ENCODE measurements at regions not wholly inside any gene's neighbourhood (a gene's known extent, or its start where the extent isn't known, plus 50 kb on each side); places are given as distances from the start of the nearest gene placed in this dataset.

DNA sequence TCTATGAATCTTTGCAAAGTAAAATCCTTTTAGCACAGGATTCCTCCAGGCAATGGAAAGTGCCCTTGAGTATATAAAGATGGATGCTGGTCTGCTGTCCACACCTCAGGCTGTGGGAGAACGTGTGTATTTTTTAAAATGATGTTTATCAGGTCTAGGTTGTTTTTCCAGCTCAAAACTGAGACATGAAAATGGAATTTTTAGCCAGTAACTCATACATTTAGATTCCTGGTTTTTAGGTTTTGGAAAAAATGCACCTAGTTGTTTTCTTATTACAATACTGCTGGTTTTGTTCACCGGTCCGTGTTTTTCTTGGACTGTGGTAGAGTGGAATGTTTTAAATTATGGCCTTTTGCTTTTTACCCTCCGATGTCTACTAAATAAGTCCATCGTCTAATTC, 554.7 kb downstream of the SOX6 start:
- H3K4me3 ChIP-seq = no peak overlapping the region
- no peak overlapping the region for H3K27ac ChIP-seq
- WGBS, 10 experiments = 14 to 100% (median 83%) methylated on average over 1 to 5 of the region's 5 CpGs; no CpG with 5 or more reads in 1 of the 10 experiments
- no peak for ATAC-seq (replicated peaks in 6 of 8)
- no peaks in the 10 kb centered on the region for H3K4me1 ChIP-seq (replicated peaks in 1 of 2)
- in situ Hi-C loops (cut with MboI; ENCODE audit: low pct_unique_long_range_greater_than_20kb in 2 of 9, low sequenced_read_pairs in 9 of 9, unreplicated experiment in 9 of 9) = no loop called here

- 0 to 100% (median 50%) methylated on average over 1 of the region's 1 CpG; no CpG with 5 or more reads in 1 of the 10 experiments for WGBS, 10 experiments
- H3K4me3 ChIP-seq = no peak overlapping the region
- in situ Hi-C loops (cut with MboI; ENCODE audit: low pct_unique_long_range_greater_than_20kb in 2 of 9, low sequenced_read_pairs in 9 of 9, unreplicated experiment in 9 of 9) = no loop called here
- no peak for ATAC-seq (replicated peaks in 6 of 8)
- H3K27ac ChIP-seq = no peak overlapping the region
- no peaks in the 10 kb centered on the region for H3K4me1 ChIP-seq (replicated peaks in 1 of 2)
These were observed 550.6 kb downstream of the SOX6 start for GRCh38 chr11:15805726-15806125.

DNA sequence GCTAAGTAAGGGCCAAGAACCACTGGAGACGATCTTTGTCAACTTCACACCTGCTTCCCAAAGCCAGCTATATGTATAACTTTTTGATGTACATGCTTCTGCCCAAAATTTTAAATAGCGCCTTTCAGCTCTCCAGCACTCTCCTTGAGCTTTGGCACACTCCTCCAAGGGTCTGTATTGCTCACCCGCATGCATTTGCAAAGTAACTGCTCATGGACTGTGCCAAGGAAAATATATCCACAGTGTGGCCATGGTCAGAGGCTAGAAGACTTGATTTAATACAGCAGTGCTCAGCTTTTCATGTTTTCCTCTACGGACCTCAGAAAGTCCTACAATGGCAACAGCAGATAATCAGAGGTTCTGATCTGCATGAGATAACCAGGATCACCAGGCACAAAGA, 550.1 kb downstream of the SOX6 start:
- in situ Hi-C loops (cut with MboI; ENCODE audit: low pct_unique_long_range_greater_than_20kb in 2 of 9, low sequenced_read_pairs in 9 of 9, unreplicated experiment in 9 of 9) = no loop called here
- Histone ChIP-seq H3K4me1 (replicated peaks in 1 of 2) (no peaks in the 10 kb centered on the region), H3K4me3 (no peak overlapping the region), H3K27ac (no peak overlapping the region)
- ATAC-seq (replicated peaks in 6 of 8) = no peak
- WGBS, 10 experiments = 10 to 100% (median 67%) methylated on average over 1 to 4 of the region's 4 CpGs; no CpG with 5 or more reads in 1 of the 10 experiments

DNA sequence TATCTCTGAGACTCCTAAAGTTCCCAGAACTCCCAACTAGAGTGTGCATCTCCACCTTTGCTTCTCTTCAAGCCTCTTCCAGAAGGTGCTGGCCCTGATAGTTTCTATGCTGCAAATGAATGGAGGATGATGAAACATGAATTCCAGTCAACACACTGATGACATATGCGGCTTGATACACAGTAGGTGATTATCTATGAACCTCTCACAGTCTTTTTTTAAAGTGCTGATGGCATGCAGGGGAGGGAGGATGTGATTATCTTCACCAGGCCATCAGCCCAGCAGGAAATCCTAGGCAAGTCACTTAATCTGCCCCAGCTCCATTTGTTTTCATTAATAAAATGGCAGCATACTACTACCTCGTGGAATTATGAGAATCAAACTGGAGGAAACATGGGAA, 548.5 kb downstream of the SOX6 start:
- ATAC-seq (replicated peaks in 6 of 8) = peak in 3 of 8 experiments; percentile 30 to 65 (median 56)
- 17 to 92% (median 82%) methylated on average over 1 to 2 of the region's 2 CpGs; no CpG with 5 or more reads in 3 of the 10 experiments for WGBS, 10 experiments
- H3K4me1 ChIP-seq (replicated peaks in 1 of 2) = no peaks in the 10 kb centered on the region
- H3K4me3 ChIP-seq = no peak overlapping the region
- in situ Hi-C loops (cut with MboI; ENCODE audit: low pct_unique_long_range_greater_than_20kb in 2 of 9, low sequenced_read_pairs in 9 of 9, unreplicated experiment in 9 of 9) = no loop called here
- no peak overlapping the region for H3K27ac ChIP-seq

DNA sequence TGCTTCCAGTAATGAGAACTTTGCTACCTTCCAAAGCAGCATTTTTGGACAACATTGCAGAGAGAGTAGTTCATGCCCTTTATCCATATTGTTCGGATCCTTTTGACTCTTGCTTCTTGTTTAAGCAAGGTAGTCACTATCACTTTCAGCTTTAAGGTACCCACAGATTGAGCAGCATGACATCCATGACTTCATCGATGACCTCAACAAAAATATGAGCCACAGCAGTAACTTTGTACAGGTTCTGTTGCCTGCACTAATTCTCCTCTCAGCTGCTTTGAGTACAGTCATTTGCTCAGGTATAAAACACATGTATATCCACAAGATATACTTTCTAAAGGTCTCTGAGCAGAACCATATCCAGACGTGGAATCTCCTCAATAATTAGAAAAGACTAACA, 546.3 kb downstream of the SOX6 start:
- no peak overlapping the region for H3K4me3 ChIP-seq
- in situ Hi-C loops (cut with MboI; ENCODE audit: low pct_unique_long_range_greater_than_20kb in 2 of 9, low sequenced_read_pairs in 9 of 9, unreplicated experiment in 9 of 9) = no loop called here
- WGBS, 10 experiments = 8 to 100% (median 78%) methylated on average over 1 to 3 of the region's 3 CpGs; no CpG with 5 or more reads in 2 of the 10 experiments
- H3K4me1 ChIP-seq (replicated peaks in 1 of 2) = no peaks in the 10 kb centered on the region
- ATAC-seq (replicated peaks in 6 of 8) = peak in 5 of 8 experiments; percentile 20 to 58 (median 42)
- H3K27ac ChIP-seq = no peak overlapping the region

- in situ Hi-C loops (cut with MboI; ENCODE audit: low pct_unique_long_range_greater_than_20kb in 2 of 9, low sequenced_read_pairs in 9 of 9, unreplicated experiment in 9 of 9) = no loop called here
- no peak overlapping the region for H3K4me3 ChIP-seq
- no peaks in the 10 kb centered on the region for H3K4me1 ChIP-seq (replicated peaks in 1 of 2)
- 10 to 100% (median 94%) methylated on average over 1 to 2 of the region's 2 CpGs; no CpG with 5 or more reads in 3 of the 10 experiments for WGBS, 10 experiments
- ATAC-seq (replicated peaks in 6 of 8) = peak in 5 of 8 experiments; percentile 76 to 93 (median 92)
- H3K27ac ChIP-seq = no peak overlapping the region
These were observed 545.8 kb downstream of the SOX6 start for GRCh38 chr11:15810525-15810924.

DNA sequence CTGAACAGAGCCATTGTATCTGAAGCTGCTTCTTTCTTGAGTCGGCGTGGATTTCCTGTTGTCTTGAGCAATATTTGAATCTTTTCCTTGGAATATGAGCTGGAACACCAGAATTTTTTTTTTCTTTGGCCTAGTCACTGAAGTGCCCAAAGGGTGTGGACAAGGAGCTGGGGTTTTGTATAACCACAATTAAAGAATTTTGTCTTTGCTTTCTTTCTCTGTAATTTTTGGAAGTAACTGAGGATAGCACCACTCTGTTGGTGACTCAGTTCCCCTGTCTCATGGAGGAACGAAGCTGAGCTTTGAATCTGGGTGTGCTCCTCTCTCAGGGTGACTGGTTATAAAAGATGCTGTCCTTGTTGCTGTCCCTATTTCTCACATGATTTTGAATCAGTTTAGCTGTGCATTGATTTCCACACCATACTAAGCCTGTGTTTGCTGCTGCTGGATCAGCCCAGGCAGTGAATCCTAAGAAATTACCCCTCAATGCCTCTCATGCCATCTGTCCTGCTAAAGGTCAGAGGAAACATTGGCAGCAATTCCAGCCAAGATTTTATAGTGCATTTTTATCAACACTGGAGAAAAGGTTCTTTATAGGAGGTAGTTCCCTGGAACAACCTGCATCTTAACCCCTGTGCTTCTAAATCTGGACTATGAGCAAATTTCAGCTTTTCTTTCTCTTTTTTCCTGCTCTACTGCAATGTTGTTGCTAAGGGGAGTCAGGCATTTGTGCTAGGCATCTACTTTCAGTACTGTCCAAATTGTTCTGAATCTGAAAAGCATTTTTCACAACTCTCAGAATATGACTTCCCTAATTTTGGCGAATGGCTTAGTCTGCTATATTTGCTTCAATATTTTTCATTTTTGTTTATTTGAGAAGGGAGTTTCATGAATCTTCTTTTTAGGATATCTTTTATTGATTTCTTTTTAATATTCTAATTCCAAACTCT, 540.8 kb downstream of the SOX6 start:
- Histone ChIP-seq H3K4me1 (replicated peaks in 1 of 2) (peaks cover 2 to 5% of the 10 kb centered on the region in 2 donors), H3K4me3 (no peak overlapping the region), H3K27ac (no peak overlapping the region)
- peak in 1 of 8 experiments; percentile 56 for ATAC-seq (replicated peaks in 6 of 8)
- in situ Hi-C loops (cut with MboI; ENCODE audit: low pct_unique_long_range_greater_than_20kb in 2 of 9, low sequenced_read_pairs in 9 of 9, unreplicated experiment in 9 of 9) = no loop called here
- WGBS, 10 experiments = 0 to 100% (median 88%) methylated on average over 3 to 4 of the region's 4 CpGs

- in situ Hi-C loops (cut with MboI; ENCODE audit: low pct_unique_long_range_greater_than_20kb in 2 of 9, low sequenced_read_pairs in 9 of 9, unreplicated experiment in 9 of 9) = no loop called here
- WGBS, 10 experiments = 0 to 100% (median 87%) methylated on average over 1 to 2 of the region's 2 CpGs
- peaks cover 2 to 5% of the 10 kb centered on the region in 2 donors for H3K4me1 ChIP-seq (replicated peaks in 1 of 2)
- H3K4me3 ChIP-seq = no peak overlapping the region
- no peak overlapping the region for H3K27ac ChIP-seq
- peak in 5 of 8 experiments; percentile 56 to 94 (median 77) for ATAC-seq (replicated peaks in 6 of 8)
These were observed 540.0 kb downstream of the SOX6 start for GRCh38 chr11:15816260-15816871.

- in situ Hi-C loops (cut with MboI; ENCODE audit: low pct_unique_long_range_greater_than_20kb in 2 of 9, low sequenced_read_pairs in 9 of 9, unreplicated experiment in 9 of 9) = no loop called here
- Histone ChIP-seq H3K27ac (no peak overlapping the region), H3K4me1 (replicated peaks in 1 of 2) (peaks cover 2 to 5% of the 10 kb centered on the region in 2 donors), H3K4me3 (no peak overlapping the region)
- no peak for ATAC-seq (replicated peaks in 6 of 8)
- 27 to 100% (median 94%) methylated on average over 2 to 5 of the region's 5 CpGs; no CpG with 5 or more reads in 2 of the 10 experiments for WGBS, 10 experiments
These were observed 539.3 kb downstream of the SOX6 start for GRCh38 chr11:15817001-15817400.

DNA sequence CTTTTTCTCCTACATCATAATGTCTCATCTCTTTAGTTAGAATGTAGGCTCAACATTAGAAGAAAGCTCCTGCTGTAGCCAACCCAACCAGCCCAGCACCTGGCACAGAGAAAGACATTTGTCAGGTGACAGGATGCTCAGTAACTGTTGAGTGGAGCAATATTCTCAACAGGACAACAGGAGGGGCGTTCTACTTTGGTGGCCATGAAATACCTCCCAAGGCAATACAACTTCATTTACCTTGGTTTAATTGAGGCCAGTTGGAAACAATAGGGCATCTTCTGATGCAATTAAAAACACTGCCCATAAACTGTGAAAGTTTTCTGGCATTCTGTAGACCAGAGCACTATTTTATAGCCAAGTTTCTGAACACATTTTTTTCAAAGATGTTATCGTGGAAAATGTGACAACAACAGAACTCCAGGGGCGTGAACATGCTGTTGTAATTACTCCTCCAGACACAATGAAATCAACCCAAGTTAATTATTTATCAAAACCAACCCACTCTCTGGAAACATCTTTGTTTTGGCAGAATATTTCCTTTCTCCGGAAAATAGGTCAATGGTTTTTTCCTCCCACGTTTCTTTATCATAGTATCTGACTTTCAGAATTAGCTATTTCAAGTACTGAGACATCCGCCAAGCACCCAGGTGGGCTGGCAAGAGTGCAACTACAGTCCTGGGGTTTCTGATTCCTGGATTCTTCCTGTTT, 538.1 kb downstream of the SOX6 start:
- Histone ChIP-seq H3K27ac (no peak overlapping the region), H3K4me3 (no peak overlapping the region), H3K4me1 (replicated peaks in 1 of 2) (peaks cover 2 to 5% of the 10 kb centered on the region in 2 donors)
- no peak for ATAC-seq (replicated peaks in 6 of 8)
- in situ Hi-C loops (cut with MboI; ENCODE audit: low pct_unique_long_range_greater_than_20kb in 2 of 9, low sequenced_read_pairs in 9 of 9, unreplicated experiment in 9 of 9) = no loop called here
- 3 to 86% (median 73%) methylated on average over 3 to 6 of the region's 6 CpGs for whole genome bisulfite sequencing, 10 experiments

DNA sequence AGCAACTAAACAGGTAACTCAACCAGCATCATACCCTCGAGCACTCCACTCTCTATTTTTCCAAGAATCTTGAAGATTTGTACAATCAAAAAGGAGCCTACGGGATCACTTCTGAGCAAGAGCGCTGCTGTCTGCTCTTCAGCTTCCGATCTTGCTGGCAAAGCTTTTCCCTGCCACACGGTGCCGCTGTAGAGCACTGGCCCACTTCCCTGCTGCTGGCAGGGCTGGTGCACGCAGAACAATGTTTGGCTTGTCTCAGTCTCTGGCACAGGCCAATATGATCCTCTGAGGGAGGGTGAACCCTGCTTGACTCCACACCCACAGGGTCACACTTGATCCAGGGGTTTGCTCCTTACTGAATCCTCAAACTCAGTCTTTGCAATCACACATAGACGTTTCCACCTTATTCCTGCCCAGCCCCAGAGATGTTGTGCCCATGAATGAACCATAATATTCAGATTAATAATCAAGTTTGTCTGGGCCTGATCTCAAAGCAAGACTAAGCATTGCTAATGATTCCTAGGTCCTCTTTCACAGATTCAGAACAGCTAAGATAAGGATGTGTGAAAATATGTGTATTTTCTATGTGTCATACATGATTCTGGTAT, 536.6 kb downstream of the SOX6 start:
- in situ Hi-C loops (cut with MboI; ENCODE audit: low pct_unique_long_range_greater_than_20kb in 2 of 9, low sequenced_read_pairs in 9 of 9, unreplicated experiment in 9 of 9) = no loop called here
- H3K4me1 ChIP-seq (replicated peaks in 1 of 2) = peaks cover 2 to 5% of the 10 kb centered on the region in 2 donors
- no peak overlapping the region for H3K27ac ChIP-seq
- H3K4me3 ChIP-seq = no peak overlapping the region
- peak in 3 of 8 experiments; percentile 29 to 88 (median 53) for ATAC-seq (replicated peaks in 6 of 8)
- WGBS, 10 experiments = 0 to 60% (median 39%) methylated on average over 1 to 7 of the region's 8 CpGs; no CpG with 5 or more reads in 1 of the 10 experiments

DNA sequence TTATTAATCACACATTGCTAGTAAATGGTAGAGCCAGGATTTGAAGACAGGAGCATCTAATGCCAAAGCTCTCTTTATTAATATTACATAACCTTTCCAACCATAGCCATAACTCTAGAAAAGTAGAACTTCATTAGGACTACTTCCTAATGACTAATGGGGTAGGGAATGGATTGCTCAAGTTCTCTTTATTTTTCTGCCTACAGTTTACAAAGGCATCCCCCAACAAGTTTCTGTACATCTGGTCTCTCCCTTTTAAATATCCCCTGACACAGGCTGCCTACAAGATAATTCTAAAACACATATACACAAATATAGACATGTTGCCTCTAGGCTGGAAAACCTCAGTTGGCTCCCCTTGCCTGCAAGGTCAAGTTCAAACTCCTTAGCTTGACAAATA, 534.9 kb downstream of the SOX6 start:
- in situ Hi-C loops (cut with MboI; ENCODE audit: low pct_unique_long_range_greater_than_20kb in 2 of 9, low sequenced_read_pairs in 9 of 9, unreplicated experiment in 9 of 9) = no loop called here
- Histone ChIP-seq H3K4me1 (replicated peaks in 1 of 2) (peaks cover 0 to 2% of the 10 kb centered on the region in 2 donors), H3K27ac (no peak overlapping the region), H3K4me3 (no peak overlapping the region)
- no peak for ATAC-seq (replicated peaks in 6 of 8)
